Activated CD4-positive, CD25-positive, alpha-beta regulatory T cell treated with anti-CD3 and anti-CD28 coated beads, Interleukin-2, amount 50 U/mL, for 24 hours (primary cell): ENCODE measurements at regions not wholly inside any gene's neighbourhood (a gene's known extent, or its start where the extent isn't known, plus 50 kb on each side); places are given as distances from the start of the nearest gene placed in this dataset.

ENCODE experiments used
- ATAC-seq, 2 donors: fragments of 150-1000 bp; cut with Tn5 transposase; one replicate each; pipeline ENCODE4 v1.10.0; 2021; ENCODE audit warnings: mild to moderate bottlenecking in 1 of 2, moderate library complexity in 1 of 2

DNA sequence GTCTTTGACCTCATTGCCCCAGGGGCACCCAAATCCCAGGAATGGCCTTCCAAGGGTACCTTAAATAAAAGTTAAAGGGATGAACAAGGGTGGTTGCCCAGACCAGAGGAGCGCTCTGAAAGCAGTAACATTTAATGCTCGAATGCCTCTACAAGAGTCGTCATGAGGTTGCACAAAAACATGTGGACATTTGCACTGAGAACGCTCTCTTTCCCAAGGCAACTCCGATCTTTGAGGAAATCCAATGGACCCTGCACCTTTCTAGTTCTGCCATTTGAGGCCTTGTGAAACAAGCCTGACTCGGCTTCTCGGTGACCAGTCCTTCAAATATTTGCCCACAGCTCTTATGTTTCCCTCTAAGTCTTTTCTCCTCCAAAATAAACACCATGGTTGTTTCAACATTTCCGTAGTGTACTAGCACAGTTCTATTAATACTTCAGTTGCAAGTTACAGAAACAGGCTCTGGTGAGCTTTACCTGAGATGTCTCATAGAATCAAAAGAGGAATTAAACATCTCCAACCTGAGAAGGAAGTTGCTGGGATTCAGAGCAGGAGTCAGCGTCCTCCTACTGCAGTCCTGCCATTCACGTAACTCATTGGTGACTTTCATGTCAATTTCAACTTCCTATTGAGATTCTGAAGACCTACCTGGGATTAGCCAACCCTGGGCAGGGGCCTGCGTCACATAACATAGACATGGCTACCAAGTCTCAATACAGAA is 168.8 kb upstream of the RAI14 start:
- no peak for ATAC-seq

DNA sequence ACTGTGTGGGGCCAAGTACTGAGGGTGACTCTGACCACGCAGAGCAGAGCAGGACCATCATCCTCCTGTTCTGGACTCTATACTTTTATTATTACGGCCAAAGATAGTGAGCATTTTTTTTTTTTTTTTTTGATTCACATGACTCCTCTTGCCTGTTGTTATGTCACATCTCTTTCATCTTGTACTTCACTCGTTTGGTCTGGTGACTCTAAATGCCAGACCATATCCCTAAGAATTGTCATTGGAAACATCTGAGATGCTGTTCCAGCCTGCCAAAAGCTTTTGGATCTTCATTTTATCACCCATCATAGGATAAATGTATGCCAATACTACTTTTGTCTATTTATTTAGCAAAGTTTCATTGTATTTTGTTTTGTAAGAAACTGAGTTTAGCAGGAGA is 168.2 kb upstream of the RAI14 start:
- ATAC-seq, result no peak

DNA sequence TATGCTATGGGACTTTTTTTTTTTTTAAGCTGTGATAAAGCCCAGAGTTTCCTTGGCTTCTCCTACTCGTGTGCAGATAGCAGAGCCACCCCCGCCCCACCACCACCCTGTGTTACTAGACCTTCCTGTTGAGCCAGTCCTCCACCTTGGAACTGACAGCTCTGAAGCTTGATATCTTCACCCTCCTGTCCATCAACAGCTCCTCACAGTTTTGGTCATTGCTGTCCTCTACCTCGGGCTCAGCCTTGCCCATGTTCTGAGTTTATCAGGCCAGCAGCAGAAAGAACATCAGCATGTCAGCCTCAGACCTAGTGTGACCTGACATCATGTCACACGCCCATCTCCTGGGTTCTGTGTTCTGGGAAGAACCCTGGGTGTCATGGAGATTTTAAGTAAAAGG is 167.1 kb upstream of the RAI14 start:
- ATAC-seq, result no peak

DNA sequence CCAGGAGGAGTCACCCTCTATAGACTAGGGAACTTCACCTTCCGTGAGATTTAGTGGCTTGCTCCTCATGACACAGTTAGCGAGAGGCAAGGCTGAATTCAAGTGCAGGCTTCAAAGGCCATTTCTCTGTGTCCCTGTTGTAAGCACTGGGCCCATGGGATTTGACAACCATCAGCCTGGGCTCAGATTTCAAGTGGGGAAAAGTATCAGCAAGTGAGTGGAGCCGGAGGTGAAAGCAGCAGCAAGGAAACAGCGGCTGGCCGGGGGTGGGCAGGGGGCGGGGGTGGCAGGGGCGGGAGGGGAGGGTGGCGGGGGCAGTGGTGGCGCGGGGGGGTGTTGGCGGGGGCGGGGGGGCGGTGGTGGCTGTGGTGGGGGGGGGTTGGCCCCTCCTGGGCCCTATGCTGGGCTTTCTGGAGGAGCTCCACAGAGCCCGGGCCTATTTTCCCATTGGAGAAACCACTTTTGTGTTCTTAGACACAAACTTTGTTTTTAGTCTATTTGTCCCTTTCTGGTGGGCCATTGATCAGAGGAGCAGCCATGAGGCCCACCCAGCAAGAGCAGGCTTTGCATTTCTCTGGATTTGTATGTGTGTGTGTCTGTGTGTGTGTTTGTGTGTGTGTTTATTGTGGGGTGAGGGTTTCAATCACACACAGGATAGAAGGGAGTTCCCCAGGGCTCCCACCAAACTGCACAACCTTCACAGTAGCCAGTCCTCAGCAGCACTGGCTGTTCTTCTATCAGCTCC is 165.4 kb upstream of the RAI14 start:
- ATAC-seq, result no peak

DNA sequence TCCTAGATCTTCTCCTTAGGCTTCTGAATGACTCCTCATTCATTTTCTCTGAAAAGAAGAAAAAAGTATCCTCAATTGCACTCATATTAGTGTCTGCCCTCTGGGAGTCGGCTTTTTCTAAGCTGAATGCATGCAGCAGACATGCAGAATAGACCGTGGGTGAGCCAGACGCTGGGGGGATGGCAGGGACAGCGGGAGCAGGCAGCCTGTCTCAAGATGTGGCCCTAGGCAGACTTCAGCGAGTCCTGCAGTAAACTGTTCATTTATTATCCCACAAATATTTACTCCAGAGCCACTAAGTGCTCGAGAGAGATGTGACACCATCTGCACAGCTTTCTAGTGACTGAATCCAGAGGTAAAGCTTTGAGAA is 164.9 kb upstream of the RAI14 start:
- ATAC-seq, result no peak

DNA sequence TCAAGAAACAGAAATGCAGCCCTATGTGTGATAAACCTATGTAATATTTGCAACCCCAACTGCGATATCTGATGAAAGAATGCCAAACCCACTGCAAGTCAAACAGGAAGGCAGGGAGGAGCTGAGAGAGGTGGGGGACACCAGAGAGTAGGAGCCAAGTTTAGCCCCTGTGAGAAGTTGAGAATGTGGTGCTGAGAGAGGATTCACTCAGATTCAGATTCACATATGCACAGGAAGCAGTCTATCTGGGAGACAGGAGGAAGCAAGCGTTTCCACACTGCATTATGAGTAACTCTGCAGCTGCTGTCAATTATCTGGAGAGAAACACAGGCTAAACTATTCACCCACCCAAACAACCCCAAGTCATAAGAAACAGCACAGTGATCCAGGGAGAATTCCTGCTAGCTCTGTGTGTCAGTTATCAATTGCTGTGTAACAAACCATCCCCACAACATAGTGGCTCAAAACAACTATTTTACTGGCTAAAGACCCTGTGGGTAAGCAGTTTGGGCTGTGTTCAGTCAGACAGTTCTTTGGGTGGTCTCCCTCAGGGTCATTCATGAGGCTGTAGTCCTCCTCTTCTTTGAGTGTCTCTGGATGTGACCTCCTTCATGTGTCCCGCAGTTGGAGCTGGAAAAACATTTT is 161.9 kb upstream of the RAI14 start:
- ATAC-seq, result no peak

DNA sequence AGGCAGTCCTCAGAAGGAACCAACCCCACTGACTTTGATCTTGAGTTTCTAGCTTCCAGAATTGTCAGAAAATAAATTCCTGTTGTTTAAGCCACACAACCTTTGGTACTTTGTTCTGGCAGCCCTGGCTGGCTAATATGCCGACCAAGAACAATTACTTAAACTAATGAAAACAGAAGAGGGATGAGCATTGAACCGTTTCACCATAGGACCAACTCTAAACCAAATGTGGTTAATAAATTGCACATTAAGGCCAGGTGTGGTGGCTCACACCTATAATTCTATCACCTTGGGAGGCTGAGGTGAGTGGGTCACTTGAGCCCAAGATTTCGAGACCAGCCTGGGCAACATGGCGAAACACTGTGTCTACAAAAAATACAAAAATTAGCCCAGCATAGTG is 160.9 kb upstream of the RAI14 start:
- no peak for ATAC-seq

DNA sequence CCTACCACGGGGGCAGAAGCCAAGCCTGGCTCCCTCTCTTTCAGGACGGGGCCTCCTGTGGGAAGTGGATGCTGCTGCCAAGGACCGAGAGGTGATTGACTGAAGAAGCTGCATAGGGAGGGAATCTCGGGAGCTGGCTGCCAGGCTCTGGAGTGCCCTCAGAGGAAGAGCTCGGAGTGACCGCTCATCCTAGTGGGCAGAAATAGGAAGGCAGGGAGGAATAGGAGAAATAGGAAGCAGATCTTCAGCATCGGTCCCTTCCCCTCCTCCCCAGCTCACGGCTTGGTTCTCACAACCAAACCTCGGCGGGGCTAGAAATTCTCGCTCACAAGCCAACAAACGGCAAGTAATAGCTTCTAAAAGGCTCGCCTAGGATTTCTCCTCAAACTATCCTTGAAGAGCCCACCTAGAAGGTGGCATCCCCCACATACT is 159.9 kb upstream of the RAI14 start:
- no peak for ATAC-seq

DNA sequence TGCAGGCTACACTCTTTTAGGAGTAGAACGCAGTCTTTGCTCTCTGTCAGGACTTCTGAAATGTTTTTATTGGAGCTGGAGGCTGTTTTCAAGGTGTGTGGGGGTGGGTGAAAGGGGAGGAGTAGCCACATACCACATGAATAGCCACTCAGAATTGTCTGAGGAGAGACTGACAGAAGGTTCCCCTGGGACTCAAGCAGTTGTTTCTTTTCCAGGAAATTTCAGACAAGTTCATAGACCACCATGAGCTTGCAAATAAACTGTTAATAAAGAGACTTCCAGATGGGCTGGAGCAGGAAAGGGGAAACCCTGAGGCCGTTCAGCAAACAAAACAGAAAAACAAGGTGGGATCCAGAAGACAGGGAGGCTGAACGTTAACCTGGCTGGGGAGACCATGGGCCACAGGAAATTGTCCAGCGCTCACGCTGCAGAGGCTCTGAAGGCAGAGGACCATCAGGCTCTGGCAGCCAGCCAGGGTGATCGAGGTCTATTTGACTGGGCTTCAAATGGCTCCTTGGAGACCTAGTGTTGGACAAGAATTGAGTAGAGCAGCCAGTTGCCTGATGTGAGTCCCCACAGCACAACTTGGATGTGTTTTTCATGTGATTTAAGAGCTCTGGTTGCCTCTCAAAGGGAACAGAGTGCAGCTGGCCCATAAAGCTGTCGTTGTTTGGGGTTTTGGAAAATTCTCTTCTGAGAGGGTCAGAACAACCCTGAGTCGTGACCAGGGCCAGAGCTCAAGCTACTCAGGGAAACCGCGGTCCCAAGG is 159.2 kb upstream of the RAI14 start:
- no peak for ATAC-seq

DNA sequence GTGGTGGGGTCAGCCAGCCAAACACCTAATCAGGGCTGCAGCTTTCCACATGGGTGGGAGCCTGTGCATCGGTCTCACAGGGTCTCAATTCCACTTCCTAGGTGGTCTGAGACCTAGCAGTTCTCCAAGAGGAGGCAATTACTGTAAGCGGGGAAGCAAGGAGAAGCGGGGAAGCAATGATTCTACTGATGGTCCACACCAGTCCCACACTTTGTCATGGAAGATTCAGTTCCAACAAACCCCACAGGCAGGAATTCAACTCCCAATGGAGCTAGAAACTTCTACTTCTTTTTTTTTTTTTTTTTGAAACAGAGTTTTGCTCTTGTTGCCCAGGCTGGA is 158.7 kb upstream of the RAI14 start:
- ATAC-seq, result no peak

DNA sequence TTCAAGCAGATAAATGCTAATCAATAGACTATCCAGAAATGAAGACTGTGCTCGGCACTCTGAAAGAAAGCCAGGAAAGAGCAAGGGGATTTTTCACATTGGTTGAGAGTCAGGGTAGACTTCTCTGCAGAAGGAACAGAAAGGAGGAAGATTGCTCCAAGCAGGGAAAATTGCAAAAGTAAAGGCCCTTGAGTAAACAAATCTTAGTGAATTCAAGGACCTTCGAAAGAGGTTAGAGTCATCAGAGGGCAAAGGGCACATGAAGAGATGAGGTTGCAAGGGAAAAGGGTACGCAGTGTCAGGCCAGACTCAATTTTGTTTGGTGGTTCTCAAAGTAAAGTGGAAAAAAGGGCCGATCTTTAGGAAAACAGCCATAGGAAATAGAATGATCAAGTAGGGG is 157.6 kb upstream of the RAI14 start:
- no peak for ATAC-seq

DNA sequence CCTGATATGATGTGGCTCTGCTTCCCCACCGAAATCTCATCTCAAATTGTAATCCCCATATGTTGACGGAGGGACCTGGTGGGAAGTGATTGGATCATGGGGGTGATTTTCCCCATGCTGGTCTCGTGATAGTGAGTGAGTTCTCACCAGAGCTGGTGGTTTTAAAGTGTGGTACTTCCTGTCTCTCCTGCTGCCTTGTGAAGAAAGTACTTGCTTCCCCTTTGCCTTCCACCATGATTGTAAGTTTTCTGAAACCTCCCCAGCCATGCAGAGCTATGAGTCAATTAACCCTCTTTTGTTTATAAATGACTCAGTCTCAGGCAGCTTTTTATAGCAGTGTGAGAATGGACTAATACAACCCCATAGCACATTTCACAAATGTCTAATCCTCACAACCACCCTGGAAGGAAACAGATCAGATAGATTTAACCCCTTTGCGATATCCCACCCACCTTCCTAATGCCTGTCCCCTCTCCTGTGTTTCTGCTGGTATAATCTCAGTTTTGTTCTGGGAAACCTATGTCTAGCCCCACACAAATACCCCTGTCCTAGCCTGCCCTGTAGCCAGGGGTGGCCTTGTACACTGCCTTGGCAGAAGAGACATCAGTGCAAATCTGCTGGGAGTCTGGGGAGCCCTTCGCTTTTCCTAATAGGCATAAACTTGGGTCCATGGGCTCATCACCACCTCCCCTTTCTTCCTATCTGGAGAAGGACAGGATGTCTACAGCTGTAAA is 157.0 kb upstream of the RAI14 start:
- peak; percentile 83 to 86 for ATAC-seq

DNA sequence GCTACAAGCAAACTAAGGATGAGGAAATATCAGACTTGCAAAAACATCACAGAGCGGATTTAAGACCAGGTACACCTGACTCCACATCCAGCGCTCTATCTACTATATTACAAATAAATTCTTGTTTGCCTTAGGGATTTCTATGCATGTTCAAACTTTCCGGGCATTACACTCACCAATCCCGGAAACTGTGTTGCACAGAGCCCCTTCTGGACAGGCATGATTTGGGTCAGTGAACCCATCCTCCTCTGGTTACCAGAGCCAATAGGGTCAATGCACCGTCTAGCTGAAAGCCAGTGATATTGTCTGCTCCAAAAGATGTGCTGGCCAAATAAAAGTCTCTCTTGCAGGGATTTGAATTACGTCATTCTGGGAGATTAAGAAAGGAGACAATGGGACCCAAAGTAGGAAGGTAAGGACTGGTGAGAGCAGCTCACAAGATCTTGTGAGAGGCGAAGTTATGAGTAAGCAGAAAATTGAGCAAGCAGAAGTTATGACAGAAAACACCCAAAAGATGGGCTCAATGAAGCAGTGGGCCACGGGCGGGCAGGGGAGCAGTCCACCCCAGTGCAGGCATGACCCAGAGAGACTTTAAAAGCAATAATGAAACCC is 155.8 kb upstream of the RAI14 start:
- no peak for ATAC-seq

DNA sequence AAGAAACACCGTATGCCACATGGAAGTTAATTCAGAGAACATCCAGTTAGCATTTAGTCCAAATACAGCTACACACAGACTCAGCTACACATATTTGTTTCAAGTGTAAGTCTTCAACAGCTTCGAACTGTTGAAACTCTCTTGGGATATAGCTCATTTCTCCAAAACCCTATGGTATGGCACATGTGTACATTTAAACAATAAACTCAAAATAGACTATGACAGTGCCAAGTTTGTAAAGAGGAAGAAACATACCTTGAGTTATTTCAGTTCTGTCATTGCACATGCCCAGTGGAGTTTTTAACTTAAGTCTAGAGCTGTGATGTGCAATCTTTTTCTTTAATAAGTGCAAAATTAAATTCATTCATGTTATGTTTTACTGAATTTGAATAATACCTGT is 155.1 kb upstream of the RAI14 start:
- ATAC-seq, result no peak

DNA sequence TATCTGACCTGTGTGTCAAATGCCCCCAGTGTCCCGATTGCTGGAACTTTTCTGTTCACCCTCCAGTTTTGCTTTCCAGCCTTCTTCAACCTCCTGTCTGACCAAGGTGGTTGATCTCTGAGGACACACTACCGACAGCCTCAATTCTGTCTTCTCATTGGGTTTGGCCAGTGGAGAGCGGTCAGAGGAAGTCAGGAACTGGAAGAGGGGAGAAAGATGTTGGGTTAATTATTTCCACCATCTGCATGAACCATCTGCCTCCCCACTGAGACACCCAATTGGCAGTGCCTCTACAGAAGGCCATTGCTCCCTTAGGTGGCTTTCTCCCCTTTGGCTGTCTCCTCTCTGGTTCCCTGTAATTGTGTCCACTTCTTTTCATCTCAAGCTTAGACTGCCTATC is 154.3 kb upstream of the RAI14 start:
- ATAC-seq, result no peak

DNA sequence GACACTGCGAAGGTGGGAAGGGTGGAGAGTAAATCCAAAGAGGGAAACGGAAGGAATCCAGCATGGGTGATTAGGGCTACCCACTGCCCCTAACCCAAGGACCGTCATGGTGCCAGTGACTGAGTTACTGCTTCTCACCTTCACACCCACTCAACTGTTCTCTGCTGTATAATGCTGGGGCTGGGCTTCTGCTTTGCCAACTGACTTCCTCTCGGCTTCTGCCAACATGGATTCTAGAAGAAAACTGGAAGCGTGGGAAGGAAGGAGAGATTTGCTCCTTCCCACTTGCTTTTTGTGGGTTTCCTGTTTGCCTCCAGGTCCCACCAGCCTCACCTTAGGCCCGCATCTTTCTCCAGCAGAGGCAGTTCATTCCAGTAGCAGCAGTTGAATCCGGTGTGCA is 153.5 kb upstream of the RAI14 start:
- no peak for ATAC-seq

DNA sequence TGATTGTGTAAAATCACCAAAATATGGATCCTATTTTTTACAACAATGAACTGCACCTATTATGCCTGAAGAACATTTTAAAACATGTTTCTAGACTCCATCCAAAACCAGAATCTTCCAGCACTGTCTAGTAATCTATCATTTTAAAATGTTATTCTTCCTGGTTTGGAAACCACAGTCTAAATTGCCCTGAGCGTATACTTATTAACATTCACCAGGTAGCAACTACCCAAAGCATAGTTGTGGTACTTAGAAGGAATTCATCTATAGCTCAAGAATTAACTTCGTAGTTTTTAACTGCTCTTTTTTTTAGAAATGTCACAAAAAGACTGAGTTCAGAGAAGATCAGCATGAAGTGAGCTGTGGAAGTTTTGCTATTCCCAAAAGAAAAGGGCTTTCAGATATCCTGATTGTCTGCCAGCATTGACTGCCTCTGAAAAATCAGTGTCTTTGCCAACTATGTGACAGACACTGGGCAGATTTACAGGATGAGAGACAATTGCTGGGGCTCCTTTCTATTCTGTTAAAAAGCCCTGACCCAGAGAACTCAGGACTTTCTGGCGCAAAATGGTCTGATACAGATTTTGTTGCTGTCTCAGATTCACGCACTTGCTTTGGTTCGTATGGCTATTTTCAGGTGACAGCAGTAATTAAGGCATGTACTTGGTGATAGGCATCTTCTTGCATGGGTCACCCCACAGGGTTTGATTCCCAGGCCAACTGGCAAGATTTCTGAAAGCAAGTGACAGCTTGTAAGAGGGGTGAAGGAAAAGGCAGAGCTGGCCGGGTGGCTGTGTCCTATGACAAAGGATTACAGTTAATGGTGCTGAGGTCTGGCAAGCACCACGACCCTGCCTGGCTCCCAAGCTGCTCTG is 152.5 kb upstream of the RAI14 start:
- ATAC-seq, result no peak

DNA sequence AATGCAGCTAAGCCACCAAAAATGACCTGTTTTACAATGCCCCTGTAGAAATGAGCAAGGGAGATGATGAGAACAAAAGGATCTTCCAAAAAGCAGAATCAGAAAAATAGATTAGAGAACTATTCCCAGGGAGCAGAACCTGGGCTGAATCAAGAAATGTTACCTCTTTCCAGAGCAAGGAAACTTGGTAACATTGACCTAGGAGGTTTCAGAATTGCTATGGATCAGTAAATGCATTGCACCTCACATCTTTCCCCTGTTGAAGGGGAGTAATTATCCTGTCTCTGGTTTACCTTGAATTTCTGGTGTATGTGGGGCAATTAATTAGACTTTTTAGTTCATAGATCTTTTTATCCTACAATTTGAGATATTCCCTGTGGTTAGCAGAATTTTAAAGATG is 151.2 kb upstream of the RAI14 start:
- ATAC-seq, result no peak

DNA sequence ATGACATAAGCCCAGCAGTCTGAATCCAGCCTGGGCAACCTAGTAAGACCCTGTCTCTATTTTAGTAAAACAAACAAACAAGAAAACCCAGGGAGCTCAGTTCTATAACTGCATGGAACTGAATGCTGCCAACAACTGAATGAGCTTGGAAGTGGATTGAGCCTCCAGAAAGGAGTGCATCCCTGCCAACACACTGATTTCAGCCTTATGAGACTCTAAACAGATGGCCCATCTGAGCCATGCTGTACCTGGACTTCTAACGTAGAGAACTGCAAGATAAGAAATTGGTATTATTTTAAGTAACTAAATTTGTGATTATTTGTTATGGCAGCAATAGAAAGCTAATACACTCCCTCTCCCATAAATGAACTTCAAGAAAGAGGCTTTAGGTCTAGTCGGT is 150.4 kb upstream of the RAI14 start:
- no peak for ATAC-seq

DNA sequence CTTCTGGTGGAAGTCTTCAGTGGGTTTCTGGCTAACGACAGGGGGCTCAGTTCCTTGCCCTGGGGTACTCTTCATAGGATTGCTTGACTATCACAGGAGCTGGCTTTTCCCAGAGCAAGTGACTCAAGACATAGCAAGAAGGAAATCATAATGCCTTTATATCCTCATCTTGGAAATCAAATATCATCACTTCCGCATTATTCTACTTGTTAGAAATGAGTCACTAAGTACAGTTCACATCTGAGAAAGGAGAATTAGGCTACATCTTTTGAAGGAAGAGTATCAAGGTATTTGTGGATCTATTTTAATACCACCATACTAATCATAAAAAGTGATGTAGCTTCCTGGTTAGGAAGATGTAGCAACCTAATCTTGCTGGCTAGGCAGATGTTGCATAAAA is 148.2 kb upstream of the RAI14 start:
- ATAC-seq, result no peak

DNA sequence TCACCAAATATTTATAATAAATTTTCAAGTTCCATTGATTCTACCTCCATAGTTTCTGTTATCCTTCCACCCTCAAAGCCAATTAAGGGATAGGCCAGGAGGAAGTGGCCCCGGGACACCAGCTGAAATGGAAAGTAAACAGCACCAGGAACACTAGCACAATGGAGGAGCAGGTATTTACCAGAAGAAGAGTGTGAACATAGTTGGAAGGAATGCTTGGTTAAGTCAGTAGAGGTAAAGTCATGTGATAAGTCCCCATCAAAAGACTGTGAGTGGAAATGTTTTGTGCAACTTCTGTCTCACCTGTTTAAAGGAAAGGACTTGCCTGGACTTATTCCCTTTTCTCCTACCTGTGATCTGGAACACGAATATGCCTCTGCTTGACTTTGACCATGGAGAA is 146.7 kb upstream of the RAI14 start:
- ATAC-seq, result no peak
